ENCODE measurements at regions not wholly inside any gene's neighbourhood (a gene's known extent, or its start where the extent isn't known, plus 50 kb on each side); places are given as distances from the start of the nearest gene placed in this dataset.

- TF ChIP-seq POLR2A (IDR thresholded peaks at IDR 0.05): no peak
- TF ChIP-seq, protein P1, sequence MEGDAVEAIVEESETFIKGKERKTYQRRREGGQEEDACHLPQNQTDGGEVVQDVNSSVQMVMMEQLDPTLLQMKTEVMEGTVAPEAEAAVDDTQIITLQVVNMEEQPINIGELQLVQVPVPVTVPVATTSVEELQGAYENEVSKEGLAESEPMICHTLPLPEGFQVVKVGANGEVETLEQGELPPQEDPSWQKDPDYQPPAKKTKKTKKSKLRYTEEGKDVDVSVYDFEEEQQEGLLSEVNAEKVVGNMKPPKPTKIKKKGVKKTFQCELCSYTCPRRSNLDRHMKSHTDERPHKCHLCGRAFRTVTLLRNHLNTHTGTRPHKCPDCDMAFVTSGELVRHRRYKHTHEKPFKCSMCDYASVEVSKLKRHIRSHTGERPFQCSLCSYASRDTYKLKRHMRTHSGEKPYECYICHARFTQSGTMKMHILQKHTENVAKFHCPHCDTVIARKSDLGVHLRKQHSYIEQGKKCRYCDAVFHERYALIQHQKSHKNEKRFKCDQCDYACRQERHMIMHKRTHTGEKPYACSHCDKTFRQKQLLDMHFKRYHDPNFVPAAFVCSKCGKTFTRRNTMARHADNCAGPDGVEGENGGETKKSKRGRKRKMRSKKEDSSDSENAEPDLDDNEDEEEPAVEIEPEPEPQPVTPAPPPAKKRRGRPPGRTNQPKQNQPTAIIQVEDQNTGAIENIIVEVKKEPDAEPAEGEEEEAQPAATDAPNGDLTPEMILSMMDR (IDR thresholded peaks at IDR 0.05): no peak
Observed at GRCh38 chr2:238670111-238670585, 177.7 kb upstream of the TWIST2 start.
